OCI-M1 (cell line): ENCODE measurements at regions not wholly inside any gene's neighbourhood (a gene's known extent, or its start where the extent isn't known, plus 50 kb on each side); places are given as distances from the start of the nearest gene placed in this dataset.
"Not testable (repeated sequence)": the region's sequence is repeated elsewhere in the genome, so short reads cannot be mapped to it uniquely, and the experiment has no call there.

ENCODE experiments used
- DNase-seq: peaks from one replicate; lab custom pipeline; 2025; lab: John Stamatoyannopoulos, UW

- no peak for DNase-seq
Measured at GRCh38 chr9:16278326-16278999, 592.0 kb downstream of the BNC2 start.

- no peak for DNase-seq
Measured at GRCh38 chr9:16281707-16282106, 588.8 kb downstream of the BNC2 start.

- DNase-seq: no peak
Measured at GRCh38 chr9:16282216-16282615, 588.3 kb downstream of the BNC2 start.

- no peak for DNase-seq
Measured at GRCh38 chr9:16282718-16283117, 587.8 kb downstream of the BNC2 start.

- DNase-seq: no peak
Measured at GRCh38 chr9:16286160-16286559, 584.3 kb downstream of the BNC2 start.

GRCh38 chr9:16289639-16290038 lies 580.8 kb downstream of the BNC2 start:
- DNase-seq: peak; percentile 0

GRCh38 chr9:16290169-16290568 lies 580.3 kb downstream of the BNC2 start:
- no peak for DNase-seq

GRCh38 chr9:16291921-16292320 lies 578.5 kb downstream of the BNC2 start:
- no peak for DNase-seq

- DNase-seq: no peak
Measured at GRCh38 chr9:16293610-16294009, 576.9 kb downstream of the BNC2 start.

- no peak for DNase-seq
Measured at GRCh38 chr9:16294133-16294770, 576.2 kb downstream of the BNC2 start.

GRCh38 chr9:16294940-16295339 lies 575.5 kb downstream of the BNC2 start:
- not testable (repeated sequence) for DNase-seq

- DNase-seq: not testable (repeated sequence)
Measured at GRCh38 chr9:16299368-16299767, 571.1 kb downstream of the BNC2 start.

GRCh38 chr9:16303506-16303905 lies 567.0 kb downstream of the BNC2 start:
- no peak for DNase-seq

- no peak for DNase-seq
Measured at GRCh38 chr9:16304301-16304700, 566.2 kb downstream of the BNC2 start.

- DNase-seq: no peak
Measured at GRCh38 chr9:16306586-16306985, 563.9 kb downstream of the BNC2 start.

GRCh38 chr9:16307626-16308195 lies 562.8 kb downstream of the BNC2 start:
- no peak for DNase-seq

GRCh38 chr9:16308645-16309044 lies 561.8 kb downstream of the BNC2 start:
- DNase-seq: no peak

- DNase-seq: no peak
Measured at GRCh38 chr9:16309082-16309468, 561.4 kb downstream of the BNC2 start.

- no peak for DNase-seq
Measured at GRCh38 chr9:16309469-16310271, 560.8 kb downstream of the BNC2 start.

- DNase-seq: no peak
Measured at GRCh38 chr9:16310278-16311110, 560.0 kb downstream of the BNC2 start.

- DNase-seq: no peak
Measured at GRCh38 chr9:16312116-16312515, 558.4 kb downstream of the BNC2 start.
